GM06990 (cell line): ENCODE measurements at regions not wholly inside any gene's neighbourhood (a gene's known extent, or its start where the extent isn't known, plus 50 kb on each side); places are given as distances from the start of the nearest gene placed in this dataset.
"Not testable (repeated sequence)": the region's sequence is repeated elsewhere in the genome, so short reads cannot be mapped to it uniquely, and the experiment has no call there.

Experiments used
- DNase-seq: peaks from one replicate; pipeline ENCODE4 v3.0.0-alpha.2; 2011; ENCODE audit not compliant: insufficient read length; ENCODE audit errors: extremely low read depth
- H3K27me3 ChIP-seq: replicated peaks from 2 replicates; pipeline ENCODE4 v1.6.0; 2011; ENCODE audit warnings: low read length; ENCODE audit not compliant: control insufficient read depth, insufficient read depth
- H3K36me3 ChIP-seq: 2 replicates; pipeline ENCODE4 v1.5.1; 2011; ENCODE audit warnings: low read length; ENCODE audit not compliant: control insufficient read depth, insufficient read depth
- H3K4me3 ChIP-seq: replicated peaks from 2 replicates; pipeline ENCODE4 v1.5.1; 2011; ENCODE audit warnings: low read depth, mild to moderate bottlenecking, control low read depth, low read length
- TF ChIP-seq, protein P1 (sequence below): IDR thresholded peaks from 2 replicates; pipeline ENCODE4 v1.5.1; 2011; ENCODE audit warnings: low read length, control low read depth, mild to moderate bottlenecking, inconsistent platforms; ENCODE audit not compliant: insufficient read depth, poor library complexity, severe bottlenecking

- no peak for DNase-seq
- H3K4me3 ChIP-seq, result no peak overlapping the region
- TF ChIP-seq, protein P1, sequence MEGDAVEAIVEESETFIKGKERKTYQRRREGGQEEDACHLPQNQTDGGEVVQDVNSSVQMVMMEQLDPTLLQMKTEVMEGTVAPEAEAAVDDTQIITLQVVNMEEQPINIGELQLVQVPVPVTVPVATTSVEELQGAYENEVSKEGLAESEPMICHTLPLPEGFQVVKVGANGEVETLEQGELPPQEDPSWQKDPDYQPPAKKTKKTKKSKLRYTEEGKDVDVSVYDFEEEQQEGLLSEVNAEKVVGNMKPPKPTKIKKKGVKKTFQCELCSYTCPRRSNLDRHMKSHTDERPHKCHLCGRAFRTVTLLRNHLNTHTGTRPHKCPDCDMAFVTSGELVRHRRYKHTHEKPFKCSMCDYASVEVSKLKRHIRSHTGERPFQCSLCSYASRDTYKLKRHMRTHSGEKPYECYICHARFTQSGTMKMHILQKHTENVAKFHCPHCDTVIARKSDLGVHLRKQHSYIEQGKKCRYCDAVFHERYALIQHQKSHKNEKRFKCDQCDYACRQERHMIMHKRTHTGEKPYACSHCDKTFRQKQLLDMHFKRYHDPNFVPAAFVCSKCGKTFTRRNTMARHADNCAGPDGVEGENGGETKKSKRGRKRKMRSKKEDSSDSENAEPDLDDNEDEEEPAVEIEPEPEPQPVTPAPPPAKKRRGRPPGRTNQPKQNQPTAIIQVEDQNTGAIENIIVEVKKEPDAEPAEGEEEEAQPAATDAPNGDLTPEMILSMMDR, result no peak
- H3K36me3 ChIP-seq, result no peaks in the 10 kb centered on the region
- H3K27me3 ChIP-seq, result no peaks in the 10 kb centered on the region
Measured at GRCh38 chr12:29024117-29024516, 125.0 kb upstream of the FAR2 start.

DNA sequence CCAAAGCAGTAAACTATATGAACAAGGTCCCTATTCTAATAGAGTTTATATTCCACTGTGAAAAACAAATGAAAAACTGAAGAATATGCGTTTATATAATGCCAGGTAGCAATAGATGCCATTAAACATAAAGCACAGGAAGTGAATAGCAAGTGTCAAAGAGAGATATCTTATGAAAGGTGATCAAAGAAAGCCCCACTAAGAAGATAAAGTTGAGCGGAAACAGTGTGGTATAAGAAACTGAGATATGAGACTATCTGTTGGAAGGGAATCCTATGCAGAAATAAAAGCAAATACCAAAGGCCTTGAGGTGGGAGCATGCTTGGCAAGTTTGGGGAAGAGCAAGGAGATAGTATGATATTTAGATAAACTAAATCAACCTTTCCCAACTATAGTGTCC is 123.1 kb upstream of the FAR2 start:
- Histone ChIP-seq H3K4me3 (no peak overlapping the region), H3K27me3 (no peaks in the 10 kb centered on the region), H3K36me3 (no peaks in the 10 kb centered on the region)
- DNase-seq, result no peak
- TF ChIP-seq, protein P1, result no peak

GRCh38 chr12:29026419-29026818 is 122.7 kb upstream of the FAR2 start:
- no peak for DNase-seq
- TF ChIP-seq, protein P1, result no peak
- Histone ChIP-seq H3K36me3 (no peaks in the 10 kb centered on the region), H3K27me3 (no peaks in the 10 kb centered on the region), H3K4me3 (no peak overlapping the region)

DNA sequence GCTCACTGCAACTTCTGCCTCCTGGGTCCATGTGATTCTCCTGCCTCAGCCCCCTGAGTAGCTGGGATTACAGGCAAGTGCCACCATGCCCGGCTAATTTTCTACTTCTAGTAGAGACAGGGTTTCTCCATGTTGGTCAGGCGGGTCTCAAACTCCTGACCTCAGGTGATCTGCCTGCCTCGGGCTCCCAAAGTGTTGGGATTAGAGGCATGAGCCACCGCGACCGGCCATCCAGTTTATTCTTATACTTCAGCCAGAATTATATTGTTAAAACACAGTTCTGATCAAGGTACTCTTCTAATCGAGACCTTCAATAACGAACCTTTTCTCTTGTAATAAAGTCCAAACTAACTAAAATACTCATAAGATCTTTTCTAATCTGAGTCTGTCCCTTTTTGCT is 119.6 kb upstream of the FAR2 start:
- DNase-seq, H3K4me3 ChIP-seq, H3K27me3 ChIP-seq, H3K36me3 ChIP-seq: not testable (repeated sequence)

GRCh38 chr12:29030006-29030405 is 119.1 kb upstream of the FAR2 start:
- no peaks in the 10 kb centered on the region for H3K36me3 ChIP-seq
- DNase-seq, result no peak
- H3K4me3 ChIP-seq, result no peak overlapping the region
- TF ChIP-seq, protein P1, result no peak
- H3K27me3 ChIP-seq, result no peaks in the 10 kb centered on the region

- Histone ChIP-seq H3K4me3 (no peak overlapping the region), H3K36me3 (no peaks in the 10 kb centered on the region), H3K27me3 (no peaks in the 10 kb centered on the region)
- no peak for DNase-seq
- TF ChIP-seq, protein P1, result no peak
Measured at GRCh38 chr12:29032446-29032845, 116.6 kb upstream of the FAR2 start.

GRCh38 chr12:29033519-29033918 is 115.6 kb upstream of the FAR2 start:
- Histone ChIP-seq H3K4me3 (no peak overlapping the region), H3K27me3 (no peaks in the 10 kb centered on the region), H3K36me3 (no peaks in the 10 kb centered on the region)
- TF ChIP-seq, protein P1, result no peak
- no peak for DNase-seq
